Fibroblast of peridontal ligament (primary cell): ENCODE measurements at regions not wholly inside any gene's neighbourhood (a gene's known extent, or its start where the extent isn't known, plus 50 kb on each side); places are given as distances from the start of the nearest gene placed in this dataset.

Experiments used
- DNase-seq: peaks from one replicate; pipeline ENCODE4 v3.0.0-alpha.2; 2010; ENCODE audit errors: extremely low read depth

DNA sequence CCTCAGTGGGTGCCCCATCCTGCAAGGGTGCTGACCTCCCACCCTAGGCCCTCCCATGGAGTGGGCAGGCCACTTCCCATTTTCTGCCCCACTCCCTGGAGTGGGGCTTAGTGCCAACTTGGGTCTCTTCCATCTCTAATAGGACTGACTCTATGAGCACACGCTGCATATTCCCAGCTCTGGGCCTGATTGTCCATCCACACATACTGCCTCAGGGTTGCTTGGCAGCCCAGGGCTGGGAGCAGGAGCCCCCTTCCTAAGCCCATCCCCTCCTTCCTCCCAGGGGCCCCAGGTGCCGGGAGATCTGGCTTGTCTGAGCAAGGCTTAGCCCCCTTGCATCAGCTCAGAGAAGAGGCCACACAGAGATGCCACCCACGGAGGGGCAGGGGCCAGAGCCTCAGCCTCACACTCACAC, 55.1 kb downstream of the PJA1 start:
- DNase-seq = no peak

GRCh38 chrX:69109706-69110105, 55.5 kb downstream of the PJA1 start:
- DNase-seq = peak; percentile 23

DNA sequence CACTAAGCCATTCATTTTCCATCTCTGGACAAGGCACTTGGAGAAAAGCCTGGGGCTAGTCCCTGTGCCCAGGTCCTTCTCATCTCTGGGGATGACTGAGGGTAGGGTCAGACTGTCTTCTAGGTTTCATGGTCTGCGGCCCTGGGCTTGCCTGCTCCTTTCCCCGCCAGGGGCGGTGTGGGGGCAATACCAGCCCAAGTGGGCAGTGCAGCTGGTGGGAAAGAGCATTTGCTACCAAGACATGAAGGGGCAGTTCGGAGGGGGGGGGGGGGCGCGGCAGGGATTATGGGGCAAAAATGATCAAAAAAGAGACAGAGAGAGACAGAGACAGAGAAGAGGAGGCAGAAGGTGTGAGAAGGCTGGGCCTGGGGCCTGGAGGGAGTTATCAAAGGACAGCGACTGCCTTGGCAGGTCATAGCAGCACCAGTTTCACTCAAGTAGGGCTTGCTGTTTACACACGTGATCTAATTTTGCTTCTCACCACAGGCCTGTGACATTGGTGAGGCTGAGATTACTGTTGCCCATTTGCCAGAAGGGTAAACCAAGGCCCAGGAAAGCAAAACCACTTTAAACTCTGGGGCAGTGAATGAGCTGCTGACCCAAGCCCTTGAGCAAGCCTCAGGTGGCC, 56.1 kb downstream of the PJA1 start:
- DNase-seq = no peak

DNA sequence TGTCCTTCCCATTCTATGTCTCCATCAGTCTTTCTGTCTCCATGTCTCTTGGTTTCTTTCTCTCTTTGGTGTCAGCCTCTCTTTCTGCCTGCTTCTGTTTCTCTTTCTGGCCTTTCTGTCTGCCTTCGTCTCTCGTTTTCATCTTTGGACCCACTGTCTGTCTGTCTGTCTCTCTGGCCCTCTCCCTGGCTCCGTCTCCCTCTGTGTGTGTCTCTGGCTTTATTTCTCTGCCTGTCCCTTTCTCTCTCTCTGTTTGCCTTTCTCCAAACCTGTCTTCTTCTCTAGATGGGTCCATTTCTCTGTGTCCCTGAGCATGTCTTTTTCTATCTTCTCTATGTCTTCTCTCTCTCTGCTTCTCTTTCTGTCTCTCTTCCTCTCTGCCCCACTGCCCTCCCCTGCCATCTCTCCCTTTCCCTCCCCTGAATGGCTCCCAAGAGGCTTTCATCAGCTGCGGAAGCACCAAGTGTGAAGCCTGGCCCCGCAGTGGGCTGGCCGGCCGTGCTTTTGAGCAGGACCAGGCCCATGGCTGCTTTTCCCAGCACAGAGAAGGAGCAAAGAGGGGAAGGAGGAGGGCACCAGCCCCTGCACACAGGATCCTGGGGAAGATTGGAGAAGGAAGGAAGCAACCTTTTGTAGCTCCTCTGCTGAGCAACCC, 57.4 kb downstream of the PJA1 start:
- DNase-seq = no peak

GRCh38 chrX:69107231-69107739, 58.0 kb downstream of the PJA1 start:
- no peak for DNase-seq

DNA sequence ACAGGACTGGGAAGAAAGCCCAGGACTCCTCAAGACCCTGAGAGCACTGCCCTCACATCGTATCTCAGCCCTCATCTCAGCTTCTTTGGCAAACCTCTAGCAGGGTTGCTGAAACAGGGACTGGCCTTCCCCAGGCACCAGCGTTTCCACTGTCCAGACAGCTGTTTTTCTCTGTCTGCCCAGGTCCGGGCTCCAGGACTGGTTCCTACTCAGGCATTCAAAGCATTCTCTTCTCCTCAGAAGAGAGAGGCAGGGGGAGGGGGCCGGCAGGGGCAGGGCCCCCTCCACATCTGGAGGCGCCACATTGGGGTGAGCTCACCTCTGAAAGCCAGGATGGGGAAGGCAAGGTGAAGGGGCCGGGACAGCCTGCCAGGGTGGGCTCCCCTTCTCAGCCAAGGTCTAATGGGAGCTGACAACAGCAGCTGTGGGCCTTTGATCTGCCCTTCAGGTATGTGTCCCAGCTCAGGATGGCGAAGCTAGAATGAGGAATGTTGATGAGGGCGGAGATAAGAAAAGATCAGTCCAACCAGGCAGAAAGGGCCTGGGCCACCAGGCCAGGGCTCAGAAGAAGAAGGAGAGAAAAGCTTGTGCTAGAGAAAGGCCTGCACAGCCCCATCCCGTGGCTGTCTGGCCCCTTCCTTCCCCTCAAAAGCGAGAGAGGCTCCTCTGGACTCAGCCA, 60.4 kb downstream of the PJA1 start:
- DNase-seq = no peak

- no peak for DNase-seq
Observed at GRCh38 chrX:69103539-69103938, 61.7 kb downstream of the PJA1 start.

DNA sequence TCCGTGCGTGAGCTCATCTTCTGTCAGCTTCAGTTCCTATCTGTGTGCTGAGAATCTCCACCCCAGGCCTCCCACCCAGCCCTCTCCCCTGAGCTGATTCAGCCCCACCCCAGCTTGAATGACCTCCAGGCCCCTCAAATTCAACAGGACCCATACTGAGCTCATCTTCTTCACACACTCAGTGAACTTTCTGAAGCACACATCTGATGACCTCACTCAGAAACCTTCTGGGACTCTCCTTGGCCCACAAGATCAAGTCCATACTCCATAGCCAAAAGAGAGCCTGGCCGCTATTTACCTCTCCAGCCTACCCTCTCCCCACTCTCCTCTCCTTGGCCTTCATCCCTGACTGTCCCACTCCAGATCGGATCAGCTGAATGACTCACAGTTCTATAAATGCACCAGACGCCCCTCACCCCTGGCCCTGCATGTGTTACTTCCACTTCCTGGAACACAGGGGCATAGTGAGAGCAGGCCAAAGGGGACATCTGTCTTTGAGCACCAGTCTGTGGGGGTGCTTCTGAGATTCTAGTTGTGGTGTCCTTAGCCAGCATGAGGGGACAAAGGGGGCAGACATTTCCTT, 62.5 kb downstream of the PJA1 start:
- DNase-seq = no peak

- no peak for DNase-seq
Observed at GRCh38 chrX:69101683-69102251, 63.5 kb downstream of the PJA1 start.

DNA sequence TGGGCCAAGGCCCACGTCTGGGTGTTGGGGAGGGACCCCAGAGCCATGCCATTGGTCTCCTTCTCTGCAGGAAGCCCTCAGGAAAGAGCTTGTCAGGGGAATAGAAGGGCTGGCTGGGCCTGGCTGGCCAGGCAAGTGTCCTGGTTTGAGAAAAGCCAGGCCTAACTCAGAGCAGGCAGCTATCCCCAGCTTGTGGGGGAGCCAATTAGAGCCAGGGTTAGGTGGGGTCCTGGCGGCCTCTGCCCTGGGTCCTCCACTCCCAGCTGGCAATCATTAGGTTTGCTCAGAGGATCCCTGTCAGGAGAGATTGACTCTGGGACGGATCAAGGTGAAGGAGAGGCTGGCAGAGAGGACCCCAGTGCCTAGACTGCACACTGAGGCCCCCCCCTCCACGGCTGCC, 64.8 kb downstream of the PJA1 start:
- DNase-seq = no peak

DNA sequence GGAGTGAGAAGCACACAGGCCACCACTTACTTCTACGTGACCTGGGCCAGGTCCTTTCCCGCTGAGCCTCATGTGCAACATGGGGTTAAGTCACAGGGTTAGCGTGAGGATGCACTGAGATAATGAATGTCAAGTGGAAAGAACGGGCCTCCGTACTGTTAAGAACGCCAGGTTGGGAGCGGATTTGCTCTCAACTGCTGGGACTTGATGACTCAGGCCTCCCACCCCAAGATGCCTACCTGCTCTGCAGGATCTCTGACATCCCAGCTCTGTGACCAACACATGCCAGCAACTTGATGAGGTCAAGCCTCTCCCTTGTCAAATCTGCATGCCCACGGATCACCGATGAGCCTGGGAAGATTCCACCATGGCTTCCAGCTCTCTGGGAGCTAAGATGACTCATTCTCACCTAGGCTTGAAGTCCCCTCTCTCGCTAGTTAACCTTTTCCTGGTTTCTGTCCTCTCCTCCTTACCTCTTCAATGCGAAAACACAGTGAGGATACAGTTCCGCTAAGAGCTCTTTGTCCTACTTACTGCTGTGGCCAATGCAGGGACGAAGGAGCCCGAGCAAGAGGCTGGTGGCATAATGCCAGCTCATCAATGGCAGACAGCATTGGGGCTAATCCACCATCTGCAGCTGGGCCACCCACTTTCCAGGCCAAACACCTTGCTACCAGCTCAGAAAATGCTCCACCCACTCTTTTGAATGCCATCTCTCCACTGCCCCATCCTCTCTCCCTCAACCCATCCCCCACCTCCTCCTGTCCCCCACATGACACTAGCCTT, 67.6 kb downstream of the PJA1 start:
- no peak for DNase-seq

DNA sequence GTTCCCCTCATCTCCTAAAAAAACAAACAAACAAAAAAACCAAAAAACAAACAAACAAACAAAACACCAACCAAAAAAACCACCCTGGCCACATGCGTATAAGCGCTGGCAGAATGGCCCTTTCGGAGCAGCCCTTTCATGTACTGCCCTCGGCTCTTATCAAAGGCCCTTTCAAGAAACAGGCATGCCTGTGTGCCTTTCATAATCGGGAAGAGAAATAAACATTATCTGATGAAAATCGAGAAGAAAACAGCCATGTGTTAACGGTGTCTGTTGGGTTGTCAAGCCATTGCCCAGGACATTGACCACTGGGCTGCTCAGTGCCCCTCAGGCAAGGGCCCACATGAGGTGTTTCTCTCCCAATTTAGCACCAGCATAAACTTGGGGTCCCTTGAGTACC, 68.3 kb downstream of the PJA1 start:
- no peak for DNase-seq

GRCh38 chrX:69094977-69095669, 70.1 kb downstream of the PJA1 start:
- no peak for DNase-seq

DNA sequence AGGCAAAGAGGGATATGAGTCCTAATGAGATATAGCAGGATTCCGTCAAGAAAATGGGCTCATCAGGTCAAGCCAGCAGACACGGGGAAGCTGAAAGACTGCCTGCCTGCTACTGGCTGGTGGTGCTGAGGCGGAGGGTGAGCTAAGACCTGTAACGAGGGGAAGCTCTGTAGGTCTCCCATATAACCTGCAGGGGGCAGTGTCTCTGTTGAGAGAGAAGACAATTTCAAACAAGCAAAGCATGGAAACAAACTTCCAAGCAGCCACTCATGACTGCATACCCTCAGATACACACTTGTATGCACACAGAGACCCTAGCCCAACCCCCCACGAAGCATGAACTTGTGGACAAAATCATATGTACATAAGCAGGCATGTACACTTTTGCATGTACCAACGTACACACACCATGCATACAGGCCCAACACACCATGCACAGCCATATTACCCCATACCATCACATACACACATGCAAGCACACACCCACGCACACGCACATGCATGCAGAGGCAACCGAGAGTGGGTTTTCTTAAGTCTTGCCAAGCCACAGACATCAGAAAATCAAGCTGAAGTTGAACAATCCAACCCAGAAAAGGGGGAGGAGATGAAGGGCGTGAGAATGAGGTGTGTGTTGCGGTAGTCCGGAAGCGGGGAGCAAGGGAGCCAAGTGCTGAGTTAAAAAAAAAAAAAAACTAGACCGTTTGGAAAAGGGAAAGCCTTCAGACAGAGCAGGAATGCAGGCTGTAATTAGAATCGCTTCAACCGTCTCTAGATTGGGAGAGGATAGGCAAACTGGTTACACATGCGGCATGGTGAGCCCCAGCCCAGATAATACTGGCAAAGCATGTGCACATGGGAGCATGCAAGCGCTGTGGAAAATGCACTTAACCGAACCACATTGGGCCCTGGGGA, 71.0 kb downstream of the PJA1 start:
- DNase-seq = peak; percentile 61

DNA sequence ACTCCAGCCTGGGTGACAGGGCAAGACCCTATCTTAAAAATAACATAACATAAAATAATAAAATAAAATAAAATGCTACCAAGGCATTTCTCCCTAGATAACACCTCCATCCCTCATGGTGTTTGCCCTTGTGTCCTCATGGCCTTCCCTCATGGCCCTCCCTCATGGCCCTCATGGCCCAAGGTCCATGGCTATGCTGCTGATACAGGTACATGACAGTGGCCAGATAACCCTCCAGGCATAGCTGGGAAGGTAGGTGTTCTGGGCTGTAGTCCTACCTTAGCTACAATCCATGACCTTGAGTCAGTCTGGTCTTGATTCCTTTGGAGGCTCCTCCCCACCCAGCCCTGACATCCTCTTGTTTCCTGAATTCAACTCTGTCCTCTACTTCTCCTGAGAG, 75.2 kb downstream of the PJA1 start:
- no peak for DNase-seq

GRCh38 chrX:69089203-69089602, 76.0 kb downstream of the PJA1 start:
- no peak for DNase-seq

GRCh38 chrX:69088171-69088938, 76.9 kb downstream of the PJA1 start:
- peak; percentile 58 for DNase-seq

- DNase-seq = no peak
Observed at GRCh38 chrX:69085826-69086225, 79.4 kb downstream of the PJA1 start.

DNA sequence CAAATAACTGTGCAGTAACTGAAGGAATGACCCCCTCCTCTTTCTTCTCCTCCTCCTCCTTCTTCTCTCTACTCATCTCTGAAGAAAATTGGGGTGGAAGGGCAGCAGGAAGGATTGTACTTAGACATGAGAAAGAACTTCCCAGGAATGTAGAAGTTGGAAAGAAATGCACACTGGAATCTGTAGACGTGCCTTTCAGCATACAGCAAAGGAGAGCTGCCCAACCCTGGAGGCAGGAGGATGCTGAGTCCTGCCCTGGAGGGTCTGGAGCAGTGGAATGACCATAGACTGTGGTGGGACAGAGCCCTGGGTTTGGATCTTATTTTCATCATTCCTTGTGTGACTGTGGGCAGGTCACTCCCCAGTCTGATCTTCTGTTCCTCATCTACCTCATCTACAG, 80.1 kb downstream of the PJA1 start:
- no peak for DNase-seq
